ENCODE measurements at regions not wholly inside any gene's neighbourhood (a gene's known extent, or its start where the extent isn't known, plus 50 kb on each side); places are given as distances from the start of the nearest gene placed in this dataset.

- no peak overlapping the region for H3K9ac ChIP-seq (ENCODE audit: insufficient read depth in 1 of 2, low read length in 2 of 2)
- peaks cover 0 to 10% (median 0%) of the 10 kb centered on the region in 3 donors for H3K27me3 ChIP-seq (ENCODE audit: control insufficient read depth in 3 of 3, insufficient read depth in 3 of 3, low read length in 2 of 3)
- DNase-seq (peak; percentile 33 to 40 (median 36)), ATAC-seq (ENCODE audit: insufficient read depth, low FRiP score) (no peak)
- 34 to 48% methylated on average over 14 of the region's 14 CpGs for WGBS, 2 donors
- H3K4me1 ChIP-seq (ENCODE audit: control insufficient read depth in 5 of 5, insufficient read depth in 5 of 5, low read length in 5 of 5): peaks cover 0 to 8% (median 2%) of the 10 kb centered on the region in 5 donors
- no peak for TF ChIP-seq CTCF (IDR thresholded peaks at IDR 0.05; ENCODE audit: control extremely low read depth, extremely low read depth)
- no peak overlapping the region for H3K4me3 ChIP-seq
- peaks cover 0 to 4% (median 0%) of the 10 kb centered on the region in 4 donors for H3K9me3 ChIP-seq (ENCODE audit: control insufficient read depth in 4 of 4, insufficient read depth in 3 of 4, low read length in 3 of 4)
- no peaks in the 10 kb centered on the region for H3K36me3 ChIP-seq (ENCODE audit: control insufficient read depth in 4 of 4, insufficient read depth in 4 of 4, low read length in 4 of 4)
- no peak overlapping the region for H3K27ac ChIP-seq (ENCODE audit: low read depth in 1 of 2, low read length in 1 of 2)
Measured at GRCh38 chr17:77076124-77076830, 64.5 kb upstream of the SEC14L1 start.

- Histone ChIP-seq H3K27me3 (ENCODE audit: control insufficient read depth in 3 of 3, insufficient read depth in 3 of 3, low read length in 2 of 3) (no peaks in the 10 kb centered on the region), H3K9ac (ENCODE audit: insufficient read depth in 1 of 2, low read length in 2 of 2) (no peak overlapping the region), H3K27ac (ENCODE audit: low read depth in 1 of 2, low read length in 1 of 2) (no peak overlapping the region), H3K4me3 (no peak overlapping the region), H3K4me1 (ENCODE audit: control insufficient read depth in 5 of 5, insufficient read depth in 5 of 5, low read length in 5 of 5) (peaks cover 0 to 9% (median 4%) of the 10 kb centered on the region in 5 donors), H3K9me3 (ENCODE audit: control insufficient read depth in 4 of 4, insufficient read depth in 3 of 4, low read length in 3 of 4) (no peaks in the 10 kb centered on the region), H3K36me3 (ENCODE audit: control insufficient read depth in 4 of 4, insufficient read depth in 4 of 4, low read length in 4 of 4) (no peaks in the 10 kb centered on the region)
- WGBS, 2 donors: 45 to 62% methylated on average over 5 of the region's 5 CpGs
- ATAC-seq (ENCODE audit: insufficient read depth, low FRiP score) (no peak), DNase-seq (no peak)
- no peak for TF ChIP-seq CTCF (IDR thresholded peaks at IDR 0.05; ENCODE audit: control extremely low read depth, extremely low read depth)
Measured at GRCh38 chr17:77083531-77083930, 57.2 kb upstream of the SEC14L1 start.

GRCh38 chr17:77085926-77086432 is 54.8 kb upstream of the SEC14L1 start:
- 31% methylated on average over 8 of the region's 8 CpGs for WGBS, 2 donors
- H3K9ac ChIP-seq (ENCODE audit: insufficient read depth in 1 of 2, low read length in 2 of 2): no peak overlapping the region
- H3K36me3 ChIP-seq (ENCODE audit: control insufficient read depth in 4 of 4, insufficient read depth in 4 of 4, low read length in 4 of 4): peaks cover 0 to 2% (median 0%) of the 10 kb centered on the region in 4 donors
- H3K4me1 ChIP-seq (ENCODE audit: control insufficient read depth in 5 of 5, insufficient read depth in 5 of 5, low read length in 5 of 5): peaks cover 0 to 18% (median 6%) of the 10 kb centered on the region in 5 donors
- H3K27me3 ChIP-seq (ENCODE audit: control insufficient read depth in 3 of 3, insufficient read depth in 3 of 3, low read length in 2 of 3): no peaks in the 10 kb centered on the region
- ATAC-seq (ENCODE audit: insufficient read depth, low FRiP score): no peak
- no peak overlapping the region for H3K27ac ChIP-seq (ENCODE audit: low read depth in 1 of 2, low read length in 1 of 2)
- no peaks in the 10 kb centered on the region for H3K9me3 ChIP-seq (ENCODE audit: control insufficient read depth in 4 of 4, insufficient read depth in 3 of 4, low read length in 3 of 4)
- no peak for TF ChIP-seq CTCF (IDR thresholded peaks at IDR 0.05; ENCODE audit: control extremely low read depth, extremely low read depth)
- H3K4me3 ChIP-seq: no peak overlapping the region
- DNase-seq: peak in 1 of 3 donors; percentile 22

Data from lung (tissue), 11 donors.